Islet precursor cell (in vitro differentiated cells): ENCODE measurements at regions not wholly inside any gene's neighbourhood (a gene's known extent, or its start where the extent isn't known, plus 50 kb on each side); places are given as distances from the start of the nearest gene placed in this dataset.

Experiments
- DNase-seq: peaks from one replicate; pipeline ENCODE4 v3.0.0-alpha.2; 2018

DNA sequence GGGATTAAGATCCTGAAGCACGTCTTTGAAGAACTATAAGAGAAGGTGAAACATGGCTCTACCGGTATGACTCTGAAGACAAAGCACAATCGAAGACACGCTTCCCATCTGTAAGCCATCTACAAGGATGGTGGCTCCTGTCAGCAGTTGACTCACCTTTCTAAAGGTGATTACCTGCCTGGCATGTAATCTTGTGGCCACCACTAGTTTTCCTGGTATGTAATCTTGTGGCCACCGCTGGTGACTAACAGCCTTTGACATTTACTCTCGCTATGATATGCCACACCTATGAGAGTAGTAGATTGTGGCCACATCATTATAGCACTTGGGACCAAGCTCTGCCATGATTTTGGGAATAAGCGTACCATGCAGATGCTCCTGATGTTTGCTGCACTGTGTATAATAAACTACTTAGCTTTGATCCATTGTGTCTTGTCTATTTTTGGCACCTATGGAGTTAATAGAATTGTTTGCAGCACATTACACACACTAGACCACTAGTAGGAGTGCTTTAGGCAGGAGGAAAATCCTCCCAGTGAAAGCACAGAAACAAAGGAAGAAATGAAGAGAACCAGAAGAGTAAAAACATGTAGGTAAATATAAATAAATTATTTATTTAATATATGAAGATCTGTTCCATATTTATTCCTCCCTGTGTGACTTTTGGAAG, 59.8 kb downstream of the VAX1 start:
- DNase-seq, result peak; percentile 53

DNA sequence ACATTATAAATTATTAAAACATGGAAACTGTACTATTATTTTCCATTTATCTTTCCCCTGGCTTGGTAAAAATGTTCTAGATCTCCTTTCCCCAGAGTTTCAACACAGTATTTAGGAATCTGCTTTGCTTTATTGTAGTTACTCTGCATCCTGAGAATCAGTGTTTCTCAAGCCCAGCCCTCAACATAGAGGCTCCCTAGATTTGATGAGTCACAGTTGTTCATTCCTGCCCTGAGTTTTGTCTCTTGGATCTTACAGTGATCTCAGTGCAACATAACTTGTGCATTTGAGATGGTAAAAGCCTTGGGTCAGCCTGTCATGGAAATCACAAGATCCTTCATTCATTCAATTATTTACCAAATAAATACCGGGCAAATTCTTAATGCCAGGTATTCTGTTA, 63.0 kb downstream of the VAX1 start:
- DNase-seq, result no peak

DNA sequence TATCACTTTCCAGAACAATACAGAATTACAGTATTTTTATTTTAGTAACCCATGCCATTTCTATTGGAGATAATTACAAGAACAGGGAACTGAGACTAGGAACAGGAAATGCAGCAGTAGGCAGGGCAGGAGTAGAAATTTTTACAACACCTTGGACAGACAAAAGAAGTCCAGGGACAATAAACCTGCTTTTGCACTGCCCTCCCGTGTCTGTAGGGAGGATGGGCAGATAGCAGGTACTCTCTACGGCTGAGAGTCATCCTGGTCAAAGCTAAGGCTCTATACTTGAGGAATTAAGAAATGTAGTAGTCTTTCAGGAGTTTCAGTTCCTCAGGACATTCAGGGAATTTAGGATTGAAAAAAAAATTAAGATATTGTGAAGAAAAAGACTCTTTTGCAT, 63.4 kb downstream of the VAX1 start:
- peak; percentile 52 for DNase-seq

DNA sequence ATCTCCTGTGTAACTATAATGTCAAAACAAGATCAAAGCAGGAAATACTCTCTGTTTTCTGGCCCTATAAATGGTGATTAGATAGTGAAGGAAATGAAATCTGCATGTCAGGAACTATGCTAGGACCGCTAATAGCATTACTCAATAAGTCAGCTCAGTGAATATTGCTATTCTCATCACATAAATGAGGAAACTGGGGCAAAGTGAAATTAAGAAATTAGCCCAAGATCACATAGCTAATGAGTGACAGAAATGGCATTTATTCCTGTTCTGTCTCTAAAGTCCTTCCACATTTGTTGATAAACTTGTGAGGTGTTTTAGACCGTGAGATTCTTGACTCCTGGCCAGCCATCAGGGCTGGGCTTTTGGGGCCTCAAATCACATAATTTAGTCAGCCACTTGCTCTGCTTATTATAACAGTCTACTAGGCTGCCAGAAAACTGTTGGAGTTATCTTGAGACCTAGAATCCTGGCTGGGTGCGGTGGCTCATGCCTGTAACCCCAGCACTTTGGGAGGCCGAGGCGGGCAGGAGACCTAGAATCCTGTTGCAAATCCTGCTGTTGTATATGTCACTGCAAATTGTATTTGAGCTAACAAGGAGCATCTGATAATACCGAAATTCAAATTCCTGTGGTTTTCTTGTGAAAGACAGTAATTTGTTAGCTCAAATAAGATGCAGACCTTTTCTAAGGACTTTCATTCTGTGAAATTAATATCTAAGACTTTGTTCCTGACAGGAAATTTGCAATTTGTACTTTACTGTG, 66.5 kb upstream of the SHTN1 start:
- DNase-seq, result no peak
